ENCODE measurements at regions not wholly inside any gene's neighbourhood (a gene's known extent, or its start where the extent isn't known, plus 50 kb on each side); places are given as distances from the start of the nearest gene placed in this dataset.

GRCh38 chr9:87372356-87372851 is 125.3 kb upstream of the DAPK1 start:
- TF ChIP-seq TAF1 (IDR thresholded peaks at IDR 0.05; ENCODE audit: borderline replicate concordance, low read depth, low read length) (no peak), POLR2A (IDR thresholded peaks at IDR 0.05; ENCODE audit: low read depth, low read length) (no peak), POLR2AphosphoS5 (IDR thresholded peaks at IDR 0.05; ENCODE audit: low read depth, low read length) (no peak)

Measured in GM12892 (cell line).